ENCODE measurements at regions not wholly inside any gene's neighbourhood (a gene's known extent, or its start where the extent isn't known, plus 50 kb on each side); places are given as distances from the start of the nearest gene placed in this dataset.
A peak's percentile ranks its signal among the peaks of the same experiment; 100 is the strongest.

GRCh38 chr14:95452176-95452892, 64.1 kb downstream of the SYNE3 start:
- peak overlapping the region in 1 of 3 donors; percentile 71 for H3K27ac Mint-ChIP-seq
- H3K36me3 Mint-ChIP-seq = peaks cover 2% of the 10 kb centered on the region
- H3K9me3 Mint-ChIP-seq = no peaks in the 10 kb centered on the region
- H3K4me1 Mint-ChIP-seq = peaks cover 2 to 6% (median 3%) of the 10 kb centered on the region in 3 donors
- no peak overlapping the region for H3K4me3 Mint-ChIP-seq
- H3K27me3 Mint-ChIP-seq = no peaks in the 10 kb centered on the region

GRCh38 chr14:95449131-95449530, 67.3 kb downstream of the SYNE3 start:
- H3K27me3 Mint-ChIP-seq = no peaks in the 10 kb centered on the region
- peaks cover 0 to under 1% (median 0%) of the 10 kb centered on the region in 3 donors for H3K4me1 Mint-ChIP-seq
- no peak overlapping the region for H3K4me3 Mint-ChIP-seq
- H3K36me3 Mint-ChIP-seq = peaks cover 2% of the 10 kb centered on the region
- H3K27ac Mint-ChIP-seq = no peak overlapping the region
- H3K9me3 Mint-ChIP-seq = no peaks in the 10 kb centered on the region

- peaks cover 4 to 10% (median 10%) of the 10 kb centered on the region in 3 donors for H3K4me1 Mint-ChIP-seq
- H3K27me3 Mint-ChIP-seq = no peaks in the 10 kb centered on the region
- H3K9me3 Mint-ChIP-seq = no peaks in the 10 kb centered on the region
- no peak overlapping the region for H3K4me3 Mint-ChIP-seq
- no peak overlapping the region for H3K27ac Mint-ChIP-seq
- H3K36me3 Mint-ChIP-seq = peaks cover 2% of the 10 kb centered on the region
These were observed 70.0 kb downstream of the SYNE3 start for GRCh38 chr14:95446470-95446869.

DNA sequence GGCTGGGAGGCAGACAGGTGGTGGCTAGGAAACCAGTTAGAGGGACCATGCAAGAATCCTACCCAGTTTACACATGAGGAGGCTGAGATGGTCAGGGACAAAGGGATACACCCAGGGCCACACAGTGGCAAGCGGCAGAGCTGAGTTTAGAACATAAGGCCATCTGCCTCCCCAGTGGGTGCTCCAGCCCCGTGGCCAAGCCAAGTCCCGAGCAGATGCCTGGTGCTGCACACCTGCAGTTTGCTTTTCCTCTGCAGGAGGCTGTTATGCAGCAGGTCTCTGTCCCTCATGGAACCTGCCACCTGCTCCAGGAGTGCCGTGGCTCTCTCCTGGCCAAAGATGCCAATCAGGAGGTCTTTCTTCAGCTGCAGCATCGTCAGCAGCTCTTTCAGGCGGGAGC, 70.8 kb downstream of the SYNE3 start:
- peak overlapping the region in 1 of 3 donors; percentile 83 for H3K27ac Mint-ChIP-seq
- no peaks in the 10 kb centered on the region for H3K36me3 Mint-ChIP-seq

GRCh38 chr14:95445161-95445560, 71.3 kb downstream of the SYNE3 start:
- no peaks in the 10 kb centered on the region for H3K9me3 Mint-ChIP-seq
- peaks cover 4 to 10% (median 10%) of the 10 kb centered on the region in 3 donors for H3K4me1 Mint-ChIP-seq
- peak overlapping the region in 2 of 3 donors; percentile 58 to 83 for H3K27ac Mint-ChIP-seq
- H3K36me3 Mint-ChIP-seq = no peaks in the 10 kb centered on the region
- no peak overlapping the region for H3K4me3 Mint-ChIP-seq
- H3K27me3 Mint-ChIP-seq = no peaks in the 10 kb centered on the region

More for the DNA sequence above, 70.8 kb downstream of the SYNE3 start:
- H3K4me3 Mint-ChIP-seq = no peak overlapping the region
- H3K9me3 Mint-ChIP-seq = no peaks in the 10 kb centered on the region
- peaks cover 4 to 10% (median 10%) of the 10 kb centered on the region in 3 donors for H3K4me1 Mint-ChIP-seq
- H3K27me3 Mint-ChIP-seq = no peaks in the 10 kb centered on the region

DNA sequence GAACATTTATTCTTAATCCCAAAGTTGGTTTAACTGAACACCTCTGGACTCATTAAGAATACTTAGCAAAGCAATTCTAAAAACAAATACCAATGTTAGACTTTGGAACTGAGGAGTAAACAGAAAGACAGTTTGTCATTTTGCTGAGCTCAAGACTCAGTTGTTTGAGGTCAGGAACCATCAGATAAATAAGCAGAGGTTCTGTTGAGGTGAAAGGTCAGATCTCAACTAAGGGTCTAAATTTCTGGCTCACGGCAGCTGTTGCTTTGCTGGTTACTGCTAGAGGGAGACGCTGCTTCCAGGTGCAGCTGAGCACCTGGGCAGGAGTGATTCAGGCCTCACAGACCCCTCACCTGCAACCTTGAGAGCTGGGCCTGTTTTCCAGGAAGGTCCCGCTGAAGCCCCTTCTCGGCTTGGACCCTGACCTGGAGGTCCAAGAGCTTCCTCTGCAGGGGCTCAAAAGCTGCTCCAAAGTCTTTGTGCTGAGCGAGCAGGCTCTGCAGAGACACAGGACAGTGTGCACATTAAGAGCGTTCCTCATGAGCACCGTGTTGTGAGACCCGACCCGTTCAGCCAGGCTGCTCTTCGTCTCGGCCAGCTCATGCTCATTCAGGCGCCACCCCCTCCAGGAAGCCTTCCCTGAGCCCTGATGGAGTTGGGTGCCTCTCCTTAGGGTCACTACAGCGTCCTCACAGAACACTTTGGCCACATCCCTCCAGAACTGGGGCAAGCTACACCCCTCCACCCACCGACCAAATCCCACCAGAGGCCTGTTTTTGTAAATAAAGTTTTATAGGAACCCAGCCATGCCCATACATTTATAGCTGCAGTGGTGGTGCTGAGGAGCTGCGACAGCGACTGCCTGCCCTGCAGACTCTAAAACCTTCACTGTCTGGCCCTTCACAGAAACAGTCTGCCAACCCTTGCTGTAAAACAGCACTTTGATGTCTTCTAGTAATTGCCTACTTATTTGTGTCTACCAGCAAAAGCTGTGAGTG, 72.0 kb downstream of the SYNE3 start:
- H3K27ac Mint-ChIP-seq = peak overlapping the region in 1 of 3 donors; percentile 58
- peaks cover 4 to 10% (median 10%) of the 10 kb centered on the region in 3 donors for H3K4me1 Mint-ChIP-seq
- H3K27me3 Mint-ChIP-seq = no peaks in the 10 kb centered on the region
- H3K9me3 Mint-ChIP-seq = no peaks in the 10 kb centered on the region
- no peaks in the 10 kb centered on the region for H3K36me3 Mint-ChIP-seq
- H3K4me3 Mint-ChIP-seq = no peak overlapping the region

- peak overlapping the region; percentile 29 to 82 (median 77) for H3K27ac Mint-ChIP-seq
- H3K9me3 Mint-ChIP-seq = no peaks in the 10 kb centered on the region
- H3K36me3 Mint-ChIP-seq = no peaks in the 10 kb centered on the region
- H3K4me3 Mint-ChIP-seq = peak overlapping the region in 2 of 4 donors; percentile 4 to 19
- peaks cover 4 to 16% (median 14%) of the 10 kb centered on the region in 3 donors for H3K4me1 Mint-ChIP-seq
- no peaks in the 10 kb centered on the region for H3K27me3 Mint-ChIP-seq
These were observed 73.8 kb downstream of the SYNE3 start for GRCh38 chr14:95442633-95443021.

DNA sequence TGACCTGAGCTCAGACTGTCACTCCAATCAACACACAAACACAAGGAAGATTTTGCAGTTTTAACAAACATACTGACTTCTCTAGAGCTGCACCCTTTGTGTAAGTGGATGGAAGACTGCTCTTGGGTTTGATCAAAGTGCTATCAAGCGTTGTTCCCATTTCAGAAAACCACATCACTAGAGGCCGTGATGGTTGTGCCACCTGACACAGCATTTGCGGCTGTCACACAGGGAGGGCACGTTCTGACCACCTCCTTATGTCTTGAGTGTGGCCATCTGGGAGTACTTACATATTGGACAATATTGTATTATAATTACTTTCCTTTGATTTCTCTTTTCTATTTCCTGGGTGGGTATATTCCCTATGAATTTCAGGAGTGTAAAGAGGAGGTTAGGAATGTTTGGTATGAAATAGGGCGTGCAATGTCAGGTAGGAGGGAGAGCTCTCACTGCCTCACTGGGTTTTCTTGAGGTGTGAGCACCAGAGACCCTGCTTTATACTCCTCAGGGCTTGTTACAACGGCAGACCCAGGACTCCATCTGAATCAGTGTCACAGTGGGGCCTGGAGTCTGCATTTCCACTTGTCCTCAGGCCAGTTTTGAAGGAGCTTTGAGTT, 74.3 kb downstream of the SYNE3 start:
- no peaks in the 10 kb centered on the region for H3K27me3 Mint-ChIP-seq
- no peaks in the 10 kb centered on the region for H3K36me3 Mint-ChIP-seq
- peaks cover 4 to 16% (median 15%) of the 10 kb centered on the region in 3 donors for H3K4me1 Mint-ChIP-seq
- H3K27ac Mint-ChIP-seq = peak overlapping the region; percentile 29 to 82 (median 77)
- peak overlapping the region in 1 of 4 donors; percentile 4 for H3K4me3 Mint-ChIP-seq
- no peaks in the 10 kb centered on the region for H3K9me3 Mint-ChIP-seq

- peak overlapping the region in 1 of 3 donors; percentile 59 for H3K27ac Mint-ChIP-seq
- no peaks in the 10 kb centered on the region for H3K9me3 Mint-ChIP-seq
- no peaks in the 10 kb centered on the region for H3K27me3 Mint-ChIP-seq
- H3K4me1 Mint-ChIP-seq = peaks cover 4 to 16% (median 15%) of the 10 kb centered on the region in 3 donors
- no peaks in the 10 kb centered on the region for H3K36me3 Mint-ChIP-seq
- no peak overlapping the region for H3K4me3 Mint-ChIP-seq
These were observed 75.5 kb downstream of the SYNE3 start for GRCh38 chr14:95440951-95441350.

DNA sequence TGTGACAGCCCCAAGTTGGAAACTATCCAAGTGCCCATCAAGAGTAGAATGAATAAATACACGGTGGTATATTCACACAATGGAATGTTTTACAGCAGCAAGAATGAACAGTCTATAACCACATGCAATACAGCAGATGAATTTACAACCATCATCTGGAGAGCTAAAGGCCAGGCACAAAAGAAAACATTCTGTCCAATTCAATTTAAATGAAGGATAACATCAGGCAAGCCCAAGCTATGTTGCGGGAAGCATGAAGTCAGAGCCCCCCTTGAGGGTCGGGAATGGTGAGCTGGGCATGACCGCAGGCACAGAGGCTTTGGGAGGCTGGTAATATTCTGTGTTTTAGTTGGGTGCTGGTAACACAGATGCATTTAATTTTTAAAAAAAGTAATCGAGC, 76.0 kb downstream of the SYNE3 start:
- H3K27ac Mint-ChIP-seq = no peak overlapping the region
- no peaks in the 10 kb centered on the region for H3K9me3 Mint-ChIP-seq
- H3K4me3 Mint-ChIP-seq = no peak overlapping the region
- peaks cover 4% of the 10 kb centered on the region for H3K36me3 Mint-ChIP-seq
- H3K27me3 Mint-ChIP-seq = no peaks in the 10 kb centered on the region
- H3K4me1 Mint-ChIP-seq = peaks cover 4 to 18% (median 16%) of the 10 kb centered on the region in 3 donors

DNA sequence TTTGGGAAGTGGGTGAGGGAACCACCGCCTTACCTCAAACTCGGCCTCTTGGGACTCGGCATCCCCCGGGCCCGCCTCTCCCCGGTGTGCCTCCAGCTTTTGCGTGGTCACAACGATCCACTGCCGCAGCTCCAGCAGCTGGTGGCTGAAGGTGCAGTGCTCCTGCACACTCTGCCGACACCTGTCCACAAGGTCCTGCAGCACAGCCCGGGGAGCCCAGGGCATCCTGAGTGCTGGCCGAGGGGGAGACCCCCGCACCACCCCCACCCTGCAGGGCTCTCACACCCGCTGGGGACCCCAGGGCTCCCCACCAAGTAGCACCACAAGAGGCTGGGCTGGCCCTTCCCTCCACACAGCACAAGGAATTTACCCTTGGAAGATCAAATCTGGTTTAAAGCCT, 76.6 kb downstream of the SYNE3 start:
- Mint-ChIP-seq H3K4me3 (no peak overlapping the region), H3K27ac (no peak overlapping the region), H3K9me3 (no peaks in the 10 kb centered on the region), H3K27me3 (no peaks in the 10 kb centered on the region), H3K36me3 (peaks cover 10% of the 10 kb centered on the region), H3K4me1 (peaks cover 7 to 23% (median 16%) of the 10 kb centered on the region in 3 donors)

DNA sequence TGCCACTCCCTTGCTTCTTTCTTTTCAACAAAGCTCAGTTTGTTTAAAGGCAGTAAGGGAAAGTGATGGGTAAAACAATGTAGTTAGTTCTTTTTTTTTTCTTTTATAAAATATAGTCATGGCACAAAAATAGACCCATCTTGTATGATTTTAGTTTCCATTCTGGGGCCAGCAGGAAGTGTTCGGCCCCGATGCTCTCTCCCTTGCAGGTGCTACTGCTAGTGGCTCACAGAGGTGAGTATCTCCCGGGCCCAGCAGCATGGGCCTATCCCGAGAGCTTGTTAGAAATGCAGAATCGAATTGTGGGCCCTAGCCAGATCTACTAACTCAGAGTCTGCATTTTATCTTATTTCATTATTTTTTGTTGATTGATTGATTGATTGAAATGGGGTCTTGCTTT, 78.7 kb downstream of the SYNE3 start:
- Mint-ChIP-seq H3K36me3 (peaks cover 10% of the 10 kb centered on the region), H3K27me3 (no peaks in the 10 kb centered on the region), H3K9me3 (no peaks in the 10 kb centered on the region), H3K27ac (no peak overlapping the region), H3K4me1 (peaks cover 5 to 20% (median 12%) of the 10 kb centered on the region in 3 donors), H3K4me3 (peak overlapping the region in 1 of 4 donors; percentile 0)

GRCh38 chr14:95436354-95436753, 80.1 kb downstream of the SYNE3 start:
- no peaks in the 10 kb centered on the region for H3K27me3 Mint-ChIP-seq
- peaks cover 3 to 13% (median 6%) of the 10 kb centered on the region in 3 donors for H3K4me1 Mint-ChIP-seq
- H3K4me3 Mint-ChIP-seq = no peak overlapping the region
- no peaks in the 10 kb centered on the region for H3K9me3 Mint-ChIP-seq
- peaks cover 10% of the 10 kb centered on the region for H3K36me3 Mint-ChIP-seq
- H3K27ac Mint-ChIP-seq = peak overlapping the region in 1 of 3 donors; percentile 53

GRCh38 chr14:95434121-95434520, 82.3 kb downstream of the SYNE3 start:
- Mint-ChIP-seq H3K4me1 (peaks cover 3 to 18% (median 6%) of the 10 kb centered on the region in 3 donors), H3K9me3 (no peaks in the 10 kb centered on the region), H3K27me3 (no peaks in the 10 kb centered on the region), H3K4me3 (no peak overlapping the region), H3K36me3 (peaks cover 11% of the 10 kb centered on the region), H3K27ac (no peak overlapping the region)

- Mint-ChIP-seq H3K4me1 (peaks cover 2 to 18% (median 3%) of the 10 kb centered on the region in 3 donors), H3K27ac (no peak overlapping the region), H3K4me3 (no peak overlapping the region), H3K27me3 (no peaks in the 10 kb centered on the region), H3K36me3 (peaks cover 11% of the 10 kb centered on the region), H3K9me3 (no peaks in the 10 kb centered on the region)
These were observed 83.4 kb downstream of the SYNE3 start for GRCh38 chr14:95433094-95433478.

All from IgD-negative memory B cell (primary cell).